ENCODE measurements at regions not wholly inside any gene's neighbourhood (a gene's known extent, or its start where the extent isn't known, plus 50 kb on each side); places are given as distances from the start of the nearest gene placed in this dataset.

- H3K27ac ChIP-seq, result no peak overlapping the region
- H3K36me3 ChIP-seq, result no peaks in the 10 kb centered on the region
- WGBS, 2 donors, result 90 to 94% methylated on average over 4 of the region's 4 CpGs
- TF ChIP-seq, protein P1, sequence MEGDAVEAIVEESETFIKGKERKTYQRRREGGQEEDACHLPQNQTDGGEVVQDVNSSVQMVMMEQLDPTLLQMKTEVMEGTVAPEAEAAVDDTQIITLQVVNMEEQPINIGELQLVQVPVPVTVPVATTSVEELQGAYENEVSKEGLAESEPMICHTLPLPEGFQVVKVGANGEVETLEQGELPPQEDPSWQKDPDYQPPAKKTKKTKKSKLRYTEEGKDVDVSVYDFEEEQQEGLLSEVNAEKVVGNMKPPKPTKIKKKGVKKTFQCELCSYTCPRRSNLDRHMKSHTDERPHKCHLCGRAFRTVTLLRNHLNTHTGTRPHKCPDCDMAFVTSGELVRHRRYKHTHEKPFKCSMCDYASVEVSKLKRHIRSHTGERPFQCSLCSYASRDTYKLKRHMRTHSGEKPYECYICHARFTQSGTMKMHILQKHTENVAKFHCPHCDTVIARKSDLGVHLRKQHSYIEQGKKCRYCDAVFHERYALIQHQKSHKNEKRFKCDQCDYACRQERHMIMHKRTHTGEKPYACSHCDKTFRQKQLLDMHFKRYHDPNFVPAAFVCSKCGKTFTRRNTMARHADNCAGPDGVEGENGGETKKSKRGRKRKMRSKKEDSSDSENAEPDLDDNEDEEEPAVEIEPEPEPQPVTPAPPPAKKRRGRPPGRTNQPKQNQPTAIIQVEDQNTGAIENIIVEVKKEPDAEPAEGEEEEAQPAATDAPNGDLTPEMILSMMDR (IDR thresholded peaks at IDR 0.05), result no peak
- no peak for DNase-seq (ENCODE audit: low spot score in 2 of 2)
- peaks cover 0 to 19% (median 3%) of the 10 kb centered on the region in 4 donors for H3K9me3 ChIP-seq
- no peaks in the 10 kb centered on the region for H3K4me1 ChIP-seq
- no peak overlapping the region for H3K4me3 ChIP-seq
- no peaks in the 10 kb centered on the region for H3K27me3 ChIP-seq
Observed at GRCh38 chr1:232893481-232894313, 56.7 kb upstream of the NTPCR start.

GRCh38 chr1:232894436-232894835, 56.0 kb upstream of the NTPCR start:
- Histone ChIP-seq H3K27me3 (no peaks in the 10 kb centered on the region), H3K4me1 (no peaks in the 10 kb centered on the region), H3K9me3 (peaks cover 0 to 19% (median 3%) of the 10 kb centered on the region in 4 donors), H3K36me3 (no peaks in the 10 kb centered on the region), H3K4me3 (no peak overlapping the region), H3K27ac (no peak overlapping the region)
- WGBS, 2 donors, result 70 to 87% methylated on average over 3 of the region's 3 CpGs
- TF ChIP-seq, protein P1 (IDR thresholded peaks at IDR 0.05), result no peak
- no peak for DNase-seq (ENCODE audit: low spot score in 2 of 2)

DNA sequence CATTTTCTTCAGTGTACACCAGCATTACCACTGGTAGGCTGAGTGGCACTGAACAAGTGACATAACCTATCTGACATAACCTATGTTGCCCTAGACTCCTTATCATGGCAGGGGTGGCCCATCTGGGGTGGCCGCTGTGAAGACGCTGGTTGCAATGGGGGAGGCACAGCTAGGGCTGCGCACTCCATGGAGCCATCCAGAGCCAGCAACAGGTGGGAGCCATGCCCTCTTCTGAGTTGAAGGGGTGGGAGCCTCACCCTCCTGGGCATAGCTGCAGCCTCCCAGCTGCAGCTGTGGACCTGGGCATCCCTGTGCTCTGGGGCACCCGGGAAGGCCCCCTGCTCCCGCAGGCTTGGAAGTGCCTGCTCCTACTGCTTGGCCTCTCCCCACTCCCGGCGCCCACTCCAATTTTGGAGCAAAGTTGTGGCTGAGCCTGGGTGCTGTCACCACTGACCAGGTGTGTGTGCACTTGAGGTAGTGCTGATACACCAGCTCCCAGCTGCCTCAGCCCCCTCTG, 52.4 kb upstream of the NTPCR start:
- Histone ChIP-seq H3K4me1 (no peaks in the 10 kb centered on the region), H3K27ac (no peak overlapping the region), H3K27me3 (no peaks in the 10 kb centered on the region), H3K9me3 (peaks cover 0 to 19% (median 3%) of the 10 kb centered on the region in 4 donors), H3K36me3 (no peaks in the 10 kb centered on the region), H3K4me3 (no peak overlapping the region)
- DNase-seq (ENCODE audit: low spot score in 2 of 2), result no peak
- TF ChIP-seq EP300 (IDR thresholded peaks at IDR 0.05) (no peak), POLR2A (IDR thresholded peaks at IDR 0.05) (no peak)
- TF ChIP-seq, protein P1 (IDR thresholded peaks at IDR 0.05), result no peak
- 96 to 100% methylated on average over 5 to 6 of the region's 7 CpGs for whole genome bisulfite sequencing, 2 donors

DNA sequence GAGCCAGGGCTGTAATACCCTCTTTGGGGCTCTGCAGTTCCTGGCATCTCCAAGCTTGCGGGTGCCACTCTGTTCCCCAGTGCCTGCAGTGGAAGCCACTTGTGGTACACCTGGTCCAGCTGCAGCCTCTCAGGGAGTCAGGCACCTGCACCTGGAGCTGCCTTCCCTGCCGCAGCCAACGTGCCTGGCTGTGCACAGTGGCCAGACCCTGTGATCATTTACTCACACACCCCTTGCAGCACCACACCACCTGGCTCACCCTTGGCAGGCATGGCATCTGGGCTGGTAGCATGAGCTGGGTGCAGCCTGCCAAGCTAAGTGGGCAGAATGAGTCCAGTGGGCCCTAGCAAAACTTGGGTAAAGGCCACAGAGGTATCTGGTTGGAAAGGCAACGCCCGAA, 51.1 kb upstream of the NTPCR start:
- TF ChIP-seq POLR2A (IDR thresholded peaks at IDR 0.05) (no peak), EP300 (IDR thresholded peaks at IDR 0.05) (no peak)
- TF ChIP-seq, protein P1 (IDR thresholded peaks at IDR 0.05), result no peak

GRCh38 chr1:232899839-232900238, 50.6 kb upstream of the NTPCR start:
- Histone ChIP-seq H3K4me1 (no peaks in the 10 kb centered on the region), H3K27me3 (no peaks in the 10 kb centered on the region), H3K4me3 (no peak overlapping the region), H3K27ac (no peak overlapping the region), H3K36me3 (no peaks in the 10 kb centered on the region), H3K9me3 (peaks cover 0 to 3% (median under 1%) of the 10 kb centered on the region in 4 donors)
- no peak for TF ChIP-seq EP300 (IDR thresholded peaks at IDR 0.05)
- TF ChIP-seq, protein P1 (IDR thresholded peaks at IDR 0.05), result no peak
- no peak for TF ChIP-seq POLR2A (IDR thresholded peaks at IDR 0.05)
- DNase-seq (ENCODE audit: low spot score in 2 of 2), result no peak

More for the DNA sequence above, 51.1 kb upstream of the NTPCR start:
- H3K4me3 ChIP-seq, result no peak overlapping the region
- H3K9me3 ChIP-seq, result peaks cover 0 to 9% (median 3%) of the 10 kb centered on the region in 4 donors
- H3K27me3 ChIP-seq, result no peaks in the 10 kb centered on the region
- no peaks in the 10 kb centered on the region for H3K4me1 ChIP-seq
- no peaks in the 10 kb centered on the region for H3K36me3 ChIP-seq
- H3K27ac ChIP-seq, result no peak overlapping the region
- DNase-seq (ENCODE audit: low spot score in 2 of 2), result no peak
- WGBS, 2 donors, result 87 to 91% methylated on average over 5 of the region's 5 CpGs

Measured in tibial nerve (tissue), 4 donors.